ENCODE measurements at regions not wholly inside any gene's neighbourhood (a gene's known extent, or its start where the extent isn't known, plus 50 kb on each side); places are given as distances from the start of the nearest gene placed in this dataset.

- no peak for DNase-seq
- no peaks in the 10 kb centered on the region for H3K27me3 ChIP-seq
- H3K36me3 ChIP-seq (ENCODE audit: low read depth, missing control alignments) = no peaks in the 10 kb centered on the region
- H3K4me1 ChIP-seq = no peaks in the 10 kb centered on the region
- no peak for TF ChIP-seq POLR2A (IDR thresholded peaks at IDR 0.05)
- TF ChIP-seq CTCF (IDR thresholded peaks at IDR 0.05) = no peak
- H3K27ac ChIP-seq = no peak overlapping the region
- H3K9me3 ChIP-seq = no peaks in the 10 kb centered on the region
- intact Hi-C loops (cut with DNase I; ENCODE audit: low total_unique reads) = no loop called here
- H3K4me3 ChIP-seq = no peak overlapping the region
- 84 to 94% methylated on average over 1 of the region's 1 CpG for WGBS, 2 donors
These were observed 570.6 kb downstream of the PCDH17 start for GRCh38 chr13:58202099-58202498.

- Histone ChIP-seq H3K36me3 (ENCODE audit: low read depth, missing control alignments) (no peaks in the 10 kb centered on the region), H3K27ac (no peak overlapping the region), H3K4me1 (no peaks in the 10 kb centered on the region), H3K27me3 (no peaks in the 10 kb centered on the region), H3K9me3 (no peaks in the 10 kb centered on the region), H3K4me3 (no peak overlapping the region)
- TF ChIP-seq CTCF (IDR thresholded peaks at IDR 0.05) (no peak), POLR2A (IDR thresholded peaks at IDR 0.05) (no peak)
- 64 to 74% methylated on average over 4 of the region's 4 CpGs for WGBS, 2 donors
- DNase-seq = no peak
- intact Hi-C loops (cut with DNase I; ENCODE audit: low total_unique reads) = no loop called here
These were observed 576.0 kb downstream of the PCDH17 start for GRCh38 chr13:58207501-58207900.

- 78 to 79% methylated on average over 4 of the region's 4 CpGs for WGBS, 2 donors
- no peak for DNase-seq
- Histone ChIP-seq H3K4me3 (no peak overlapping the region), H3K27ac (no peak overlapping the region), H3K4me1 (no peaks in the 10 kb centered on the region), H3K36me3 (ENCODE audit: low read depth, missing control alignments) (no peaks in the 10 kb centered on the region), H3K27me3 (no peaks in the 10 kb centered on the region), H3K9me3 (no peaks in the 10 kb centered on the region)
- TF ChIP-seq POLR2A (IDR thresholded peaks at IDR 0.05) (no peak), CTCF (IDR thresholded peaks at IDR 0.05) (no peak)
- intact Hi-C loops (cut with DNase I; ENCODE audit: low total_unique reads) = no loop called here
These were observed 603.9 kb downstream of the PCDH17 start for GRCh38 chr13:58235454-58235853.

- Histone ChIP-seq H3K27me3 (no peaks in the 10 kb centered on the region), H3K4me3 (no peak overlapping the region), H3K9me3 (no peaks in the 10 kb centered on the region), H3K36me3 (ENCODE audit: low read depth, missing control alignments) (no peaks in the 10 kb centered on the region), H3K27ac (no peak overlapping the region), H3K4me1 (no peaks in the 10 kb centered on the region)
- no peak for DNase-seq
- TF ChIP-seq CTCF (IDR thresholded peaks at IDR 0.05) (no peak), POLR2A (IDR thresholded peaks at IDR 0.05) (no peak)
- intact Hi-C loops (cut with DNase I; ENCODE audit: low total_unique reads) = no loop called here
- WGBS, 2 donors = 74 to 76% methylated on average over 3 to 10 of the region's 10 CpGs
These were observed 607.6 kb downstream of the PCDH17 start for GRCh38 chr13:58238972-58239773.

- H3K9me3 ChIP-seq = no peaks in the 10 kb centered on the region
- H3K27me3 ChIP-seq = no peaks in the 10 kb centered on the region
- no peak for DNase-seq
- intact Hi-C loops (cut with DNase I; ENCODE audit: low total_unique reads) = no loop called here
- 68 to 70% methylated on average over 5 to 9 of the region's 9 CpGs for WGBS, 2 donors
- H3K27ac ChIP-seq = no peak overlapping the region
- H3K4me1 ChIP-seq = no peaks in the 10 kb centered on the region
- TF ChIP-seq POLR2A (IDR thresholded peaks at IDR 0.05) (no peak), CTCF (IDR thresholded peaks at IDR 0.05) (no peak)
- H3K36me3 ChIP-seq (ENCODE audit: low read depth, missing control alignments) = no peaks in the 10 kb centered on the region
- no peak overlapping the region for H3K4me3 ChIP-seq
These were observed 608.3 kb downstream of the PCDH17 start for GRCh38 chr13:58239774-58240268.
